Psoas muscle (tissue), 7 donors: ENCODE measurements at regions not wholly inside any gene's neighbourhood (a gene's known extent, or its start where the extent isn't known, plus 50 kb on each side); places are given as distances from the start of the nearest gene placed in this dataset.

Experiments used
- ATAC-seq, 4 donors: fragments of 200-7000 bp; cut with Tn5 transposase; one replicate each; pipeline ENCODE4 v1.9.1; 2020; ENCODE audit warnings: moderate library complexity in 3 of 4, mild to moderate bottlenecking in 2 of 4
- DNase-seq, 2 donors: peaks; one replicate each; pipeline ENCODE4 v3.0.0-alpha.2; 2020
- H3K27ac ChIP-seq: fragments of 200-600 bp; one replicate; pipeline ENCODE4 v1.8.0; 2022
- H3K27me3 ChIP-seq, 3 donors: fragments of 200-600 bp in 1 of 3; one replicate each; pipeline versions ENCODE4 v1.6.1 to v1.8.0; 2013 to 2022; ENCODE audit warnings: low read length in 2 of 3, mild to moderate bottlenecking in 2 of 3, moderate library complexity in 1 of 3; ENCODE audit not compliant: insufficient read depth in 3 of 3
- H3K36me3 ChIP-seq, 2 donors: fragments of 200-600 bp in 1 of 2; one replicate each; pipeline versions ENCODE4 v1.6.1 to v1.8.0; 2013 to 2022; ENCODE audit warnings: low read depth in 1 of 2, mild to moderate bottlenecking in 1 of 2, moderate library complexity in 1 of 2; ENCODE audit not compliant: insufficient read depth in 1 of 2
- H3K4me1 ChIP-seq: fragments of 200-600 bp; one replicate; pipeline ENCODE4 v1.8.0; 2022
- H3K4me3 ChIP-seq: fragments of 200-600 bp; one replicate; pipeline ENCODE4 v1.8.0; 2022; ENCODE audit warnings: mild to moderate bottlenecking
- H3K9me3 ChIP-seq: fragments of 200-600 bp; one replicate; pipeline ENCODE4 v1.8.0; 2022
- WGBS, 3 donors: extraction: QIAGEN DNeasy Blood & Tissue Kit; methylation state at CpG; one replicate each; pipeline versions ENCODE4 v1.1.6 to v1.1.7; 2013; 5-methylcytosine and 5-hydroxymethylcytosine counted together
- intact Hi-C, 2 donors: fragments of 100-400 bp; cut with DNase I; formaldehyde crosslinking; loops; one replicate each; pipeline versions ENCODE4 v1.11.0 to v1.14.2; 2022
- TF ChIP-seq, protein P1 (sequence below): fragments of 200-600 bp; IDR thresholded peaks from one replicate; pipeline ENCODE4 v1.8.0; 2022; ENCODE audit warnings: antibody characterized with exemption
- donor health status: healthy with polysubstance abuse.
- donor health status: DM: no; HTN: no; CAD: no; lungs with moderate emphysema.
- donor health status: Bipolar disorder and iron deficiency.
- donor health status: healthy.
- donor health status: DM: yes; HTN: yes; CAD: no.
- donor health status: DM: no; HTN: no; CAD: no.
- donor health status: DM: yes; HTN: yes; CAD: no.

DNA sequence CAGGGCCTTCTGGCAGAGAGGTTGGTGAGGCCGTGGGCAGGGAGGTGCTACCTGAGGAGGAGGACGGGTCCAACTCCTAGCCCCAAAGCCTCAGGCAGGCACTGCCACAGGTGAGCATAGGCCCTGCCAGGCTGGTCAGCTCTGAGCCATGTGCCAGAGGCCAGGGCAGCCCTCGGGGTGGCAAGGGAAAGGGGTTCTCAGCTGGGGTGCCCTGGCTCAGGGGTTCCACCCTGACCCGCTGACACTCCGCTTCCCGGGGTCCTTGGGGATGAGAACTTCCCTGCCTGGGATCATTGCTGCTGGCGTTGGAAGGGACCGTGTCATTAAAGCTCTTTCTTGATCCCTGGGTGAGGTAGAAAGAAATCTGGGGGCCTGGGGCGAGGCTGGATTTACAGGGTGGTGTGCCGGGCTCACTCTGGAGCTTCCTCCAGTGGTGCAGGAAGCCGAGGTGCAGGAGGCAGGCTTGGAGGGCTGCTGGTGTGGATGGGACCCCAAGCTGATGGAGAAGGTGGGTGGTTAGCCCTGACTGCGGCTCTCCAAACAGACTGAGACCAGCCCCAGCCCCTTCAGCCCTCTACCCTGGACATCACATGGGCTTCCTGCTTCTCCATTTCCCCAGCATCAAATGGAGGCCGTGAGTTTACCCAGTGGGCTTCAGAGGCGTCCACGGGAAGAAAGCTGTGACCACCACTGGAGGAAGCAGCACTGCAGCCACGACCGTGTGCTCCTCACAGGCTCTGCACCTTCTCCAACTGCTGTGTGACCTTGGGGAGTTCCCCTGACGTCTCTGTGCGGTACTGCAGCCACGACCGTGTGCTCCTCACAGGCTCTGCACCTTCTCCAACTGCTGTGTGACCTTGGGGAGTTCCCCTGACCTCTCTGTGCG lies 295.2 kb downstream of the NDUFA10 start:
- TF ChIP-seq, protein P1, sequence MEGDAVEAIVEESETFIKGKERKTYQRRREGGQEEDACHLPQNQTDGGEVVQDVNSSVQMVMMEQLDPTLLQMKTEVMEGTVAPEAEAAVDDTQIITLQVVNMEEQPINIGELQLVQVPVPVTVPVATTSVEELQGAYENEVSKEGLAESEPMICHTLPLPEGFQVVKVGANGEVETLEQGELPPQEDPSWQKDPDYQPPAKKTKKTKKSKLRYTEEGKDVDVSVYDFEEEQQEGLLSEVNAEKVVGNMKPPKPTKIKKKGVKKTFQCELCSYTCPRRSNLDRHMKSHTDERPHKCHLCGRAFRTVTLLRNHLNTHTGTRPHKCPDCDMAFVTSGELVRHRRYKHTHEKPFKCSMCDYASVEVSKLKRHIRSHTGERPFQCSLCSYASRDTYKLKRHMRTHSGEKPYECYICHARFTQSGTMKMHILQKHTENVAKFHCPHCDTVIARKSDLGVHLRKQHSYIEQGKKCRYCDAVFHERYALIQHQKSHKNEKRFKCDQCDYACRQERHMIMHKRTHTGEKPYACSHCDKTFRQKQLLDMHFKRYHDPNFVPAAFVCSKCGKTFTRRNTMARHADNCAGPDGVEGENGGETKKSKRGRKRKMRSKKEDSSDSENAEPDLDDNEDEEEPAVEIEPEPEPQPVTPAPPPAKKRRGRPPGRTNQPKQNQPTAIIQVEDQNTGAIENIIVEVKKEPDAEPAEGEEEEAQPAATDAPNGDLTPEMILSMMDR, result no peak
- H3K4me3 ChIP-seq, result no peak overlapping the region

GRCh38 chr2:239729151-239729550 lies 296.0 kb downstream of the NDUFA10 start:
- H3K27me3 ChIP-seq, result no peaks in the 10 kb centered on the region
- no peak overlapping the region for H3K4me3 ChIP-seq
- H3K27ac ChIP-seq, result no peak overlapping the region
- no peaks in the 10 kb centered on the region for H3K9me3 ChIP-seq
- H3K36me3 ChIP-seq, result no peaks in the 10 kb centered on the region
- TF ChIP-seq, protein P1, result no peak
- H3K4me1 ChIP-seq, result no peaks in the 10 kb centered on the region
- WGBS, 3 donors, result 95 to 96% (median 95%) methylated on average over 15 to 17 of the region's 17 CpGs
- DNase-seq (peak in 1 of 2 donors; percentile 5), ATAC-seq (no peak)
- intact Hi-C loops, result no loop called here

More for the DNA sequence above, 295.2 kb downstream of the NDUFA10 start:
- H3K4me1 ChIP-seq, result no peaks in the 10 kb centered on the region
- intact Hi-C loops, result no loop called here
- no peak overlapping the region for H3K27ac ChIP-seq
- ATAC-seq (no peak), DNase-seq (peak in 1 of 2 donors; percentile 42)
- no peaks in the 10 kb centered on the region for H3K9me3 ChIP-seq
- no peaks in the 10 kb centered on the region for H3K36me3 ChIP-seq
- WGBS, 3 donors, result 86 to 89% (median 87%) methylated on average over 22 of the region's 22 CpGs
- no peaks in the 10 kb centered on the region for H3K27me3 ChIP-seq

DNA sequence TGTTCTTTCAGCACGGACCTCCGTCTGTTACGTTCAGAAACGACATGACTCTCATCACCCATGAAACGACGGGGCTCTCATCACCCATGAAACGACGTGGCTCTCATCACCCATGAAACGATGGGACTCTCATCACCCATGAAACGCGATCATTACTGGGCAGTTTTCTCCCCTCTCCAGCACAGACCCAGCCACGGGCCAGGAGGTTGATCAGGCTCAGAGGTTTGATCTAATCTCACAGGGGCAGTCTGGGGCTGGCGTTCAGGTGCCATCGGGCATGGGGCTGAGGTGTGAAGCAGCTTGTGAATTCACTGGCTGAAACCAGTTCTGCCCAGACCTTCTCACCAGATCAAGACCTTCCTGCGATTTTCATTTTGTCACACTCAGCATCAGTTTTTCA lies 296.4 kb downstream of the NDUFA10 start:
- ATAC-seq, result no peak
- intact Hi-C loops, result no loop called here
- peak; percentile 7 for DNase-seq
- TF ChIP-seq, protein P1, result no peak
- 82 to 89% (median 88%) methylated on average over 15 of the region's 15 CpGs for WGBS, 3 donors
- H3K9me3 ChIP-seq, result no peaks in the 10 kb centered on the region
- H3K4me1 ChIP-seq, result no peaks in the 10 kb centered on the region
- no peaks in the 10 kb centered on the region for H3K27me3 ChIP-seq
- no peaks in the 10 kb centered on the region for H3K36me3 ChIP-seq
- H3K27ac ChIP-seq, result no peak overlapping the region
- no peak overlapping the region for H3K4me3 ChIP-seq

DNA sequence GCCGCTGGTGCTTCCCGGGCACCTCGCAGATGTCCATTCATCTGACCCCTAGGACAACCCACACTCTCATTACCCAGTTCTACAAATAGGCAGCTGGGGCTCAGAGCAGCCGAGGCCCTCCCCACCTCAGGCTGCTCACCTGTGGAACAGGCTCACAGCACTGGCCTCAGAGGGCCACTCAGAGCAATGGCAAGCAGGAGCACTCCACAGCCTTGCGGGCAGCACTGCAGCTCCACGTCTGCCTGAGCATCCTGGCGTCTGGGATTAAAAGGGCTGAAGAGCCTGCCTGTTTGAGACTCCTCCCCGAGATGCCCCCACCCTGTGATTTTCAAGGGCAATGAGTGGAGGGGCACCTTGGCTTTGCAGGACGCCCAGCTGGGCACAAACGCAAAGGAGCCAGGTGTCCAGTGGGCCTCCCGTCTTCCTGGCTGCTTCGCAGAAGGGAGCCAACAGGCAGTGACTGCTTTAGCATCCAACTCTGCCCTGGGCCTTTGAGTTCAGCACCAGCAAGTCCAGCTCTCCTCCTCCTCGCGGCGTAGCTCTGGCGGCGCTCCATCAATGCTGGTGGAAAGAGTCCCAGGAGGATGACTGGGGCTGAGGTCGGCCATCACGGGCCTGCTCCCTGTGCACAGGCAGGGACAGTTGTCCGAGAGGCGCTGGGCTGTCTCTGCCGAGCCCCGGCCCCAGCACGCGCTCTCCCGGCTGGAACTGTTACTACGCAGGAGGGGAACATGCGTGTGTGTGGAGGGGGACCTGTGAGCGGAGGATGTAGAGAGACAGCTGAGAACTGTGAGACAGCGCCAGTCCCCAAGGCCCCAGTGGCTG lies 297.2 kb downstream of the NDUFA10 start:
- Histone ChIP-seq H3K4me1 (no peaks in the 10 kb centered on the region), H3K9me3 (no peaks in the 10 kb centered on the region), H3K27me3 (no peaks in the 10 kb centered on the region), H3K27ac (no peak overlapping the region), H3K4me3 (no peak overlapping the region), H3K36me3 (no peaks in the 10 kb centered on the region)
- intact Hi-C loops, result no loop called here
- TF ChIP-seq, protein P1, result no peak
- 37 to 58% (median 47%) methylated on average over 30 of the region's 30 CpGs for WGBS, 3 donors
- ATAC-seq (peak; percentile 50 to 76 (median 73)), DNase-seq (peak; percentile 46 to 78)
